SU-DHL-6 (cell line): ENCODE measurements at regions not wholly inside any gene's neighbourhood (a gene's known extent, or its start where the extent isn't known, plus 50 kb on each side); places are given as distances from the start of the nearest gene placed in this dataset.

Experiments used
- H2AFZ ChIP-seq: fragments of 200-600 bp; sonication (generic); 2 replicates; pipeline ENCODE4 v1.6.1; 2014; ENCODE audit warnings: low read depth, mild to moderate bottlenecking, moderate library complexity, mixed read lengths, antibody characterized with exemption, low read length; ENCODE audit not compliant: severe bottlenecking
- H3F3A ChIP-seq: fragments of 200-600 bp; shearing (Covaris generic); 2 replicates; pipeline ENCODE4 v1.6.0; 2016; ENCODE audit warnings: antibody characterized with exemption, mild to moderate bottlenecking; ENCODE audit not compliant: insufficient read depth
- H3K27ac ChIP-seq: fragments of 200-600 bp; sonication (generic); 2 replicates; pipeline ENCODE4 v1.5.1; 2016; ENCODE audit warnings: low read depth, mild to moderate bottlenecking, low read length, moderate library complexity, mixed read lengths
- H3K27me3 ChIP-seq: fragments of 200-600 bp; sonication (generic), shearing (Covaris generic); 2 replicates; pipeline ENCODE4 v1.6.0; 2014; ENCODE audit warnings: mild to moderate bottlenecking, low read length
- H3K36me3 ChIP-seq: fragments of 200-600 bp; sonication (generic); 2 replicates; pipeline ENCODE4 v1.6.1; 2014; ENCODE audit warnings: mild to moderate bottlenecking, low read length, mixed read lengths
- H3K4me2 ChIP-seq: fragments of 300-600, 200-600 bp; shearing (Covaris generic), sonication (generic); 2 replicates; pipeline ENCODE4 v1.6.0; 2014; ENCODE audit warnings: low read length, low read depth, mild to moderate bottlenecking; ENCODE audit not compliant: poor library complexity, severe bottlenecking
- H3K4me3 ChIP-seq: fragments of 200-600 bp; sonication (generic); 2 replicates; pipeline ENCODE4 v1.5.1; 2014; ENCODE audit warnings: antibody characterized with exemption, low read length, mild to moderate bottlenecking, mixed read lengths; ENCODE audit not compliant: insufficient read depth, poor library complexity, severe bottlenecking
- H3K79me2 ChIP-seq: fragments of 200-600 bp; sonication (generic); 2 replicates; pipeline ENCODE4 v1.6.1; 2014; ENCODE audit warnings: mild to moderate bottlenecking, low read length, moderate library complexity; ENCODE audit not compliant: insufficient read depth
- H3K9ac ChIP-seq: fragments of 200-600 bp; sonication (generic); 2 replicates; pipeline ENCODE4 v1.7.0; 2014; ENCODE audit warnings: mild to moderate bottlenecking, low read length
- H3K9me2 ChIP-seq: fragments of 200-600 bp; sonication (generic); replicated peaks from 2 replicates; pipeline ENCODE4 v1.6.1; 2014; ENCODE audit warnings: low read length; ENCODE audit not compliant: insufficient read depth
- H3K9me3 ChIP-seq: fragments of 200-600 bp; sonication (generic); 2 replicates; pipeline ENCODE4 v1.6.1; 2014; ENCODE audit warnings: low read length, mixed read lengths; ENCODE audit not compliant: insufficient read depth
- H4K20me1 ChIP-seq: fragments of 200-600 bp; sonication (generic); 2 replicates; pipeline ENCODE4 v1.6.1; 2014; ENCODE audit warnings: low read depth, mild to moderate bottlenecking, antibody characterized with exemption, low read length, moderate library complexity, mixed read lengths
- CTCF ChIP-seq: fragments of 200-600 bp; sonication (generic); IDR thresholded peaks from one replicate; pipeline ENCODE4 v1.5.1; 2017; ENCODE audit warnings: antibody characterized with exemption, mild to moderate bottlenecking, low read length, moderate library complexity; ENCODE audit not compliant: insufficient read depth, poor library complexity, severe bottlenecking
- EZH2phosphoT487 ChIP-seq: fragments of 200-600 bp; sonication (generic), shearing (Covaris generic); conservative IDR thresholded peaks from 2 replicates; pipeline ENCODE4 v1.6.1; 2018; ENCODE audit warnings: mild to moderate bottlenecking, antibody characterized with exemption, low read length, moderate library complexity, mixed read lengths

GRCh38 chr17:36784633-36785032, 152.6 kb upstream of the LHX1 start:
- TF ChIP-seq EZH2phosphoT487 (no peak), CTCF (no peak)
- Histone ChIP-seq H3K79me2 (no peaks in the 10 kb centered on the region), H3K9ac (no peak overlapping the region), H3K27me3 (no peaks in the 10 kb centered on the region), H3K4me2 (no peak overlapping the region), H3K27ac (no peak overlapping the region), H3K9me3 (no peaks in the 10 kb centered on the region), H3K36me3 (no peaks in the 10 kb centered on the region), H3F3A (no peaks in the 10 kb centered on the region), H4K20me1 (no peaks in the 10 kb centered on the region), H2AFZ (no peak overlapping the region), H3K4me3 (no peak overlapping the region), H3K9me2 (no peaks in the 10 kb centered on the region)

GRCh38 chr17:36786867-36787266, 150.4 kb upstream of the LHX1 start:
- TF ChIP-seq EZH2phosphoT487 (no peak), CTCF (no peak)
- H3K9me2 ChIP-seq, result no peaks in the 10 kb centered on the region
- H3K9ac ChIP-seq, result no peak overlapping the region
- H3K27ac ChIP-seq, result no peak overlapping the region
- H3F3A ChIP-seq, result no peaks in the 10 kb centered on the region
- no peak overlapping the region for H3K4me2 ChIP-seq
- H3K36me3 ChIP-seq, result no peaks in the 10 kb centered on the region
- H4K20me1 ChIP-seq, result no peaks in the 10 kb centered on the region
- no peaks in the 10 kb centered on the region for H3K79me2 ChIP-seq
- H3K27me3 ChIP-seq, result no peaks in the 10 kb centered on the region
- H3K9me3 ChIP-seq, result no peaks in the 10 kb centered on the region
- no peak overlapping the region for H3K4me3 ChIP-seq
- no peak overlapping the region for H2AFZ ChIP-seq

- no peak overlapping the region for H3K9ac ChIP-seq
- no peaks in the 10 kb centered on the region for H3K79me2 ChIP-seq
- H3K27ac ChIP-seq, result no peak overlapping the region
Measured at GRCh38 chr17:36791150-36791941, 145.9 kb upstream of the LHX1 start.

More at GRCh38 chr17:36791150-36791941, 145.9 kb upstream of the LHX1 start:
- TF ChIP-seq EZH2phosphoT487, result no peak
- TF ChIP-seq CTCF, result no peak
- Histone ChIP-seq H2AFZ (no peak overlapping the region), H3K4me2 (no peak overlapping the region), H3K9me2 (no peaks in the 10 kb centered on the region), H4K20me1 (no peaks in the 10 kb centered on the region), H3K9me3 (no peaks in the 10 kb centered on the region), H3K36me3 (no peaks in the 10 kb centered on the region), H3K27me3 (no peaks in the 10 kb centered on the region), H3K4me3 (no peak overlapping the region), H3F3A (no peaks in the 10 kb centered on the region)
